Ishikawa (cell line): ENCODE measurements at regions not wholly inside any gene's neighbourhood (a gene's known extent, or its start where the extent isn't known, plus 50 kb on each side); places are given as distances from the start of the nearest gene placed in this dataset.

Experiments
- CREB1 ChIP-seq: IDR thresholded peaks from 2 replicates; pipeline ENCODE4 v1.6.1; 2012; ENCODE audit warnings: low read depth
- EGR1 ChIP-seq: IDR thresholded peaks from 2 replicates; pipeline ENCODE4 v1.6.1; 2012
- EP300 ChIP-seq: IDR thresholded peaks from 2 replicates; pipeline ENCODE4 v1.6.1; 2012; ENCODE audit warnings: borderline replicate concordance
- NFIC ChIP-seq: IDR thresholded peaks from 2 replicates; pipeline ENCODE4 v1.6.1; 2012
- RAD21 ChIP-seq: IDR thresholded peaks from 2 replicates; pipeline ENCODE4 v1.6.1; 2012; ENCODE audit warnings: low read depth
- TAF1 ChIP-seq: IDR thresholded peaks from 2 replicates; pipeline ENCODE4 v1.6.1; 2012; ENCODE audit warnings: low read depth, mild to moderate bottlenecking

GRCh38 chr13:50745542-50746115 lies 97.9 kb downstream of the DLEU7 start:
- TF ChIP-seq CREB1 (no peak), RAD21 (no peak), NFIC (no peak), EGR1 (no peak), TAF1 (no peak), EP300 (no peak)
